HK-2 (cell line): ENCODE measurements at regions not wholly inside any gene's neighbourhood (a gene's known extent, or its start where the extent isn't known, plus 50 kb on each side); places are given as distances from the start of the nearest gene placed in this dataset.
"Not testable (repeated sequence)": the region's sequence is repeated elsewhere in the genome, so short reads cannot be mapped to it uniquely, and the experiment has no call there.

Experiments used
- DNase-seq: peaks from one replicate; pipeline ENCODE4 v3.0.0-alpha.2; 2018; ENCODE audit not compliant: unreplicated experiment

GRCh38 chrX:122303761-122304160, 880.3 kb upstream of the GRIA3 start:
- DNase-seq: no peak

- no peak for DNase-seq
Measured at GRCh38 chrX:122344816-122345215, 839.3 kb upstream of the GRIA3 start.

GRCh38 chrX:122363112-122363795, 820.8 kb upstream of the GRIA3 start:
- DNase-seq: no peak

DNA sequence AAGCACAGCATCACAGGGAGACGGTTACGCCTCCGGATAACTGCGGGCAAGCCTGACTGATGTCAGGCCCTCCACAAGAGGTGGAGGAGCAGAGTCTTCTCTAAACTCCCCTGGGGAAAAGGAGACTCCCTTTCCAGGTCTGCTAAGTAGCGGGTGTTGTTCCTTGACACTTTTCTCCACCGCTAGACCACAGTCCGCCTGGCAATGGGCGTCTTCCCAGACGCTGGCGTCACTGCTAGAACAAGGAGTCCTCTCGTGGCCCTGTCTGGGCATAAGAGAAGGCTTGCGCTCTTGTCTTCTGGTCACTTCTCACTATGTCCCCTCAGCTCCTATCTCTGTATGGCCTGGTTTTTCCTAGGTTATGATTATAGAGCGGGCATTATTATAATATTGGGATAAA, 808.5 kb upstream of the GRIA3 start:
- DNase-seq: not testable (repeated sequence)

- DNase-seq: no peak
Measured at GRCh38 chrX:122389005-122389404, 795.1 kb upstream of the GRIA3 start.

DNA sequence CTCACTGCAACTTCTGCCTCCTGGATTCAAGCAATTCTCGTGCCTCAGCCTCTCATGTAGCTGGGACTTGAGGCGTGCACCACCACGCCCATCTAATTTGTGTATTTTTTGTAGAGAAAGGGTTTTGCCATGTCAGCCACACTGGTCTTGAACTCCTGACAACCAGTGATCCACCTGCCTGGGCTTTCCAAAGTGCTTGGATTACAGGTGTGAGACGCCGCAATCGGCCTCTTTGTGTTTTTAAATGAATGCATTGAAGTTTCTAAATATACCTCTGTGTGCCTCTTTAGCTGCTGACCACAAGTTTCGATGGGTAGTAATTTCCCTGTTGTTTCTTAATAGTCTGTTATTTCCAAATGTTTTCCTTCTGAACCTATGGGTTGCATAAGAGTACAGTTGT, 765.3 kb upstream of the GRIA3 start:
- DNase-seq: no peak

DNA sequence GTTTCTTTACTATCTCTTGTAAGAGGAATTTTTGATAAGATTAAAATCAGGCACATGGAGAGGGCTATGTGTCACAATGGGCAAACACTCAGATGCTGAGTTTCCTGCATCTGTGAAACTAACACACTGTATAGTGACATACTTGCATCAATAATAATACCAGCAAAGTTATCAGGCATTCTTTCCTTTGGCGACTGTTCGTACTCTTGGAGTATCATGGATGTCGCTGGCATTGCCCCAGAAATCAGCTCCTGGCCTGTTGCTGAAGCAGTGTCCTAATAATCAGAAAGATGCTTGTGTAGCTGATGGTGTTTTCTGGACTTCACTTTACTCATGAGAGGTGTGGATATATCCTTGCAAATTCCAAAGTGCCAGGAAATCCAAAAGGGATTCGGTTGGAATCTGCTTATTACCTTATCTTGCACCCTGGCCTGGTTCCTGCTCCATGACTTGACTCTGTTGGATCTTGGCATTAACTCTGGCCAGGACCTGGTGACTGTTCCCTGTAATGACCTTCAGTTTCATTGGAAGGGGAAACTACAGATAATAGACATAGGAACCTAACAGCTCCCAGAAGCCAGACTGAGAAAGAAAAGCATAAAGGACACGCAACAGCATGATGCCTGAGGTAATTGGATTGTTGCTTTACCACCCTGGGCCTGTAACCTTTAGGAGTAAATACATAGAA, 762.5 kb upstream of the GRIA3 start:
- DNase-seq: no peak

DNA sequence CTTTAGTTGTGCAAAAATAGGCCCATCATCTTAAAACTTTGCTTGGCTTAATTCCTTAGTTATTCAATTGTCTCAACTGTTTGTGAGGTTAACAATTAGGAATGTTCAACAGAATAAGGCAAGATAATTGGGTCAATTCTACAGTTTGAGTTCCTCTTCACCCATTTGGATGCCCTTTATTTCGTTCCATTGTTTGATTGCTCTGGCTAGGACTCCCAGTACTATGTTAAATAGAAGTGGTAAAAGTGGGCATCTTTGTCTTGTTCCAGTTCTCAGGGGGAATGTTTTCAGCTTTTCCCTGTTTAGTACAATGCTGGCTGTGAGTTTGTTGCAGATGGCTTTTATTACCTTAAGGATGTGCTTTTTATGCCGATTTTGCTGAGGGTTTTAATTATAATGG, 761.5 kb upstream of the GRIA3 start:
- DNase-seq: no peak

- no peak for DNase-seq
Measured at GRCh38 chrX:122434942-122435341, 749.1 kb upstream of the GRIA3 start.

DNA sequence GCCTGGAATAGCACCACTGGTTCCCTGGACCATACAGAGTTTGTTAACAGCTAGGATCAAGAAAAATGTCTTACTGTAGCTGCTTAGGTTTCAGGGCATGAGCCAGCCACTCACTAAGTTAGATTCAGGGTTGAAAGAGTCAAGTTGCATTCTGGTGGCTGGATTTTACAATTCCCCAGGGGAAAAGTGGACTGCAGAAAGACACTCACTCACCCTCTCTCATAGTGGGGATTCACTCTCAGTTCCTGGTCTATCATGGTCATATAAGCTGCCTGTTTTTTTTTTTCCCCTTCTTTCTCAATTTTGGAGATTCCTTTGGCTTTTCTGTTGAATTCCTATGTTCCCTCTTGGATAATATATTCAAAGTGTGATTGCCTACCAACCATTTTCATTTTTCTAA, 744.2 kb upstream of the GRIA3 start:
- DNase-seq: no peak

GRCh38 chrX:122440832-122441231, 743.2 kb upstream of the GRIA3 start:
- DNase-seq: no peak

DNA sequence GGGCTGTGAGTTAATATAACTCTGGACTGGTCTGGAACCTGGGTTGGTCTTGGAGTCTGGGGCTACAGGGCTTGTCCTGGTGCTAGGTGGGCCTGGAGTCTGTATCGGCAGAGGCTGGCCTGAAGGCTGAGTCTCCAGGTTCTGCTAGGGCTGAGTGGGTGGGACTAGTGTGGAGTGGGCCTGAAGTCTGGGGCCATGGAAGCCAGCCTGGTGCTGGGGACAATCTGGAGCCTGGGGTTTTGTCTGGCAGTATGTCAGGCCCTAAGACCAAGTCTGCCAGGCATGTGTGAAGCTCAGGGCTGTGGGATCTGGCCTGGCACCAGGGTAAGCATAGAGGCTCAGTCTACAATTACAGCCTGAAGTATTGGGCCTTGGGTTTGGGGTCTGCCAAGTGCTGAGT, 742.6 kb upstream of the GRIA3 start:
- DNase-seq: no peak

GRCh38 chrX:122445466-122445865, 738.6 kb upstream of the GRIA3 start:
- DNase-seq: no peak

DNA sequence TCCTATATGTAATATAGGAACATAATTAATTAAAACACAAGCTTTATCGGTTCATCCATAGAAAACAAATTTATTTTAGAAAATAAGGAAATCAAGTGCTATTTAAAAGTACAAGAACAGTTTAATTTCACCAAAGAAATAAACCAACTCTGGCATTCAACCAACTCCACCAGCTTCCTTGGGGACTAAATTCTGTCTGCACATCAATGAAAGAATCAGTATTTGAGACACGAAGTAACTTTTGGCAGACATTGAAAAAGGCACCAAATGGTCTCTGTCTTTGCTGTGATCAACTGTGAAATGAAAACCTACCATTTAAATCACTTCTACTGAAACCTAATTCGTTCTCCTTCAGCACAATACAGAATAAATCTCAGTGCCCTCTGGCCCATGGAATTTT, 719.7 kb upstream of the GRIA3 start:
- no peak for DNase-seq

GRCh38 chrX:122475306-122475705, 708.8 kb upstream of the GRIA3 start:
- DNase-seq: no peak

GRCh38 chrX:122500556-122500955, 683.5 kb upstream of the GRIA3 start:
- no peak for DNase-seq

DNA sequence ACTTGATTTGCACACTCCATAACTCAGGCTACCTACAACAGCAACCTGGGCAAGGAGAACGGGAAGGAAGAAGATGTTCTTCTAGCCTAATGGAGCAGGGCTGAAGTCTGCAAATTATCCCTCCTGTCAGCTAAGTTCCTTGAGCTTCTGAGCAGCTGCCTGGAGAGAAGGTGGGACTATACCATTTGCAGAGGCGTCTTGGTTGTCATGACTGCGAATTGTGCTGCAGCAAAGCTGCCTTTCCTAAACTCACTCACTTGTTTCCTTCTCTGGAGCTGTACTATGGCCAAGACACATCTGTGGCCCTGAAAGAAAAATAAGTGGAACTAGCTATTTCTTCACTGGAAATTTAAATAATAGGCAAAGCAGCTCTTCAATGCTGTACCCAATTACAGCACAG, 682.4 kb upstream of the GRIA3 start:
- no peak for DNase-seq

GRCh38 chrX:122504026-122504425, 680.1 kb upstream of the GRIA3 start:
- DNase-seq: no peak

DNA sequence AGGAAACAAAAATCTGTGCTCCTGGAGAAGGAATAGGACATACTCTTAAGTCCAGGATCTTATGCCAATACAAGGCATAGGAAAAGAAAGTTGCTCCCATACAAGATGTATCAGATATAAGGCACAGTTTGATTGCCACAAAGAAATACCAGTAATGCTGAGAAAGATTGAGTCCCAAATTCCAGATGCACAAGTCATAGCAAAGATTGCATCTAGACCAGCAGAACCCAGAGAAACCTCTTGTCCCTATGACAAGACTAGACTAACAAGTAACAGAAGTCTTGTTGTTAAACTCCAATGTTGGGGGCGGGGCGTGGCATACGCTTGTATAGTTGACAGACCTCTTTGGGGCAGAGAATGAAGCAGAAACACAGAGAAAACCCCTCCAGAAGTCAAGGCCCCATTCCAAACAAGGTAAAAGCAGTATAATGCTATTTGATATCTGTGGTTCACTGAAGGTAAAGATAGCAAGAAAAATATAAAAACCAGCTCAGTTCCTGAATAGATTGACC, 671.5 kb upstream of the GRIA3 start:
- no peak for DNase-seq

GRCh38 chrX:122517786-122518185, 666.3 kb upstream of the GRIA3 start:
- no peak for DNase-seq

- DNase-seq: no peak
Measured at GRCh38 chrX:122545778-122546177, 638.3 kb upstream of the GRIA3 start.

GRCh38 chrX:122546269-122546668, 637.8 kb upstream of the GRIA3 start:
- DNase-seq: no peak

GRCh38 chrX:122552286-122552800, 631.7 kb upstream of the GRIA3 start:
- no peak for DNase-seq
